NCI-H1417 treated with DMSO at 0.1 percent for 48 hours (cell line): ENCODE measurements at regions not wholly inside any gene's neighbourhood (a gene's known extent, or its start where the extent isn't known, plus 50 kb on each side); places are given as distances from the start of the nearest gene placed in this dataset.

ENCODE experiments used
- DNase-seq: peaks from one replicate; lab custom pipeline; 2025; lab: John Stamatoyannopoulos, UW

DNA sequence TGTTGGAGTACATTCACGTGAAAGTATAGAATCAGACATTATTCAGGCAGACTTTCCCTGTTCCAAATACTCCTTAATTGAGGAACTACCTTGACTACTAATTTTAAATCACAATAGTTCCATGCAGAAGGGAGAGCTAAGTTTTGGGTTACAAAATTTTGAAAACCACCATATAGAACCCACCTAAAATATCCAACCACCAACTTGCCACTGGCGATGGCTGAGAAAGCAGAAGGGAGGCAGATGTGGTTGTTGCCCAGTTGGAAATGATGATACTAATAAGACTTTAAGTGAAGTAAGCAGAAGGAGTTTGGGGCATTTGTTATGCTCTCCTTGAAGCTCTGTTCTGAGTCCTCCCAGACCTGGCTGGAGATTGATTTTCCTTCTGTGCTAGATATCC is 190.7 kb downstream of the HLX start:
- no peak for DNase-seq

DNA sequence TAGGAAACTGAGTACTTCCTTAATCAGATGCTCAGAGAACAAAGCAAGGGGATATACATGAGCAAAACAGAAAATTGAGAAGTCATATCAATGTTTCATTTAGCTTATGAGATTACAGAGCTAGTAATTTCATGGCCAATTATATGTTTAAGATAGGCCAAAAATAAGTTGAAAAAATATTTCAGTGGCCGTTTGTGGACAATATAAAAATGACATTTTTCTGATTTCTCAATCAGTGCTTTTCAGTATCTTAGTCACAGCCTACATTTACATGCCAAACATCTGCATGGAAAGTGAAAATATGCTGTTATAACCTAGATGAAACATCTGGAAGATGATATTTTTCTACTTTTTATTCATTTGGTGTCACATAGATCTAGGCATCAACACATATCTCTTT is 192.5 kb downstream of the HLX start:
- no peak for DNase-seq

DNA sequence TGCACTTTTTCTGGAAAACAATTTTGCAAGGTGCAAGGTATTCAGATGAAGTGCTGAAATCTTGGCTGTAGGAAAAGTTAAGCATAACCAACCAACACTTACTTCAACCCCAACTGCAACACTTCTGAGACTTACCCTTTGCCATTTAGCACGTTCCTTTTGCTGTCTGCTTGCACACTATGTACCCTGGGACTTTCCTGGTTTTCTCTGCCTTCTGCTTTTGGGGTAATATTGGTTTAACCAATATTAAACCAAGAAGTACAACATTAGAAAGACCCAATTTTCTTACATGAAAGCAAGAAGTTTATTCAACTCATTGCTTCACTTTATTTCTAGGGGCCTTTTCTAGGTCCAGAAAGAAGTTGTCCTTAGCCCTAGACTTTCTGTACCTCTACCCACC is 193.0 kb downstream of the HLX start:
- no peak for DNase-seq

DNA sequence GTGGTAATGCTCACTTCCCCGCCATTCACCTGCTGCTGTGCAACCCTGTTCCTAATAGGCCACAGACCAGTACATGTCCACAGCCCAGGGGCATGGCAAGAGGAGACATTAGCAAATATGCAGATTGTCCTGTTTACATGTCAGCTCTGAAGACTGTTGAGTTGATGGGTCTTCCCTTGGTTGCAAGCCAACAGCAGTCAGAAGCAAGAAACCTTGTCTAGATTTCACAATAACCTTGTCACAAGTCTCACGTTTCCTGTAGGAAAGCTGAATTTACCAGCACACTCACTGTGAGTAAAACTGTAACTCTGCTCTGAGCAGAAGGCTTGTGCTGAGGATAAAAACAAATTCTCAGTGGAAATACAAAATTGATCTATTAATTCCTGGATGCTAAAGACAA is 195.1 kb downstream of the HLX start:
- DNase-seq: no peak

DNA sequence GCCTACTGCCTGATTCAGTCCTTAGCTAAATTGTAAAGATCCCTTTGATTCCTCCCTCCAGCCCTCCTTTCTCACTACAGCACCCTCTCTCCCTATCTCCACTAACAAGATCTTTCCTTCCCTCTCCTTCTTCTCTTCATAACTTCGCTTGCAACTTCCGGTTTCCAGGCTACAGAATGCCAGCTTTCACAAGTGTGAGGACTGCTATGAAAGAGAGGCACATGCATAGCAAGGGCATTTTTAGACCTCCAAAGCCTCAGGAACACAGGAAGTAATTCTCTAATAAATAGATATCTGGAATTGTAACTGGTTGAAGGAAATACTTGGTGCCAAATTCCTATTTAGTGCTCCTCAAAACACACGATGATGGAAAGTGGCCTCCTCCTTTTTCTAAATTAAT is 196.7 kb downstream of the HLX start:
- no peak for DNase-seq

DNA sequence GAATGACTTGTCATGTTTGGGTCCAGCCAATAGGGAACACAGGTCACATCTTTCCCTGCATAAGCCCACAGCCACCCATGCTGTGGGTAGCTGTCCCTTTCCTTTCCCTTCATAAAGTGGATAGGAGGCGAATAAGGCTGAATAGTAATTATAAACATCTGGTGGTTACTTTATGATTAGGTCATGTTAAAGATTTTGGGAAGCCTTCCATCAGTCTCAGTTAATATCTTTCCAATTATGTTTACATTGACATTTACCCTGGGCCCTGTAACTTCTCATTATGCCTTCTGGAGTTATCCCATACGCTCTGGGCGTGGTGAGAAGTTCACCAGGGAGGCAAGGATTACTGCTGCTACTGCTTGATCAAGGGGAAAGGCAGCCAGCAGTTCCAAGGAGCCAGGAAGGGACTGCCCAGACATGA is 197.2 kb downstream of the HLX start:
- no peak for DNase-seq

DNA sequence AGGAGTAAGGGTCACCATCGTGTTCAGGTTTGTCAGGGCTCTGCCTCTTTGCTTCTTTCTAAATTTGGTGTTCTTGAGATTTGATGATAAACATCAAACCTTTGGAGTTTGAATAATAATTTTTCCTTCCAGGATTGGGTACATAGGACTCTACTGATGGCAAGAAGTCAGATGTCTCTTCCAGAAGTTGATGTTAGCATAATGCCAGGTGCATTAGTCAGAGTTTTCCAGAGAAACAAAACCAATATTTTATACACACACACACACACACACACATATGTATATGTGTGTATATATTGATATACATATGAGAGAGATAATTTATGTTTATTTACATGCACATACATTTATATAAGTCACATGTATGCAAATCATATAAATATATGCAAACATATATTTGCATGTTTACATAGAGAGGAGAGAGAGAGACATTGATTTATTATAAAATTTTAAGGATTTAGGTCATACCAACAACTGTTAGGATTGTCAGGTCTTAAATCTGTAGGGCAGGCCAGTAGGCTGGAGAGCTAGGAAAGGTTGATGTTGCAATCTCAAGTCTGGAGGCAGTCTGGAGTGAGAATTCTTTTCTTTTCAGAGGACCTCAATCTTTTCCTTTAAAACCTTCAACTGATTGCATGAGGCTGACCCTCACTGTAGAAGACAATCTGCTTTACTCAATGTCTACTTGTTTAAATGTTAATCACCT is 199.2 kb downstream of the HLX start:
- no peak for DNase-seq

DNA sequence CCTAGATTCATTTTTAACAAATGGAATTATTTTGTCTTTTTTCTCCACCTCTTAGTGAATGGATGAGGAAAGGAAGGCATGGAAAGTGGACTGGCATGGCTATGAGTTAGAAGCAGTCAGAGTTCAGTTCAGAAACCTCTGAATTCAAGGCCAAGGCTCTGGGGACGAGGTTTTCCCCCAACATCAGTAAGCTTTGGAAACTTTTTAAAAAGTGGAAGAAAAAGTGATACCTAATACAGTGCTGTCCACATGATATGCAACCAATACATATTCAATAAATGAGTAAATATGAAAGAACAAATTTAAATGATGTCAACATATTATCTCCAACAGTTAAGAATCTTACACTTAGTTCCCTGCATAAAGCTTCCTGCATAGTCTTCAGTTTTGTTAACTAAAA is 204.7 kb downstream of the HLX start:
- no peak for DNase-seq

DNA sequence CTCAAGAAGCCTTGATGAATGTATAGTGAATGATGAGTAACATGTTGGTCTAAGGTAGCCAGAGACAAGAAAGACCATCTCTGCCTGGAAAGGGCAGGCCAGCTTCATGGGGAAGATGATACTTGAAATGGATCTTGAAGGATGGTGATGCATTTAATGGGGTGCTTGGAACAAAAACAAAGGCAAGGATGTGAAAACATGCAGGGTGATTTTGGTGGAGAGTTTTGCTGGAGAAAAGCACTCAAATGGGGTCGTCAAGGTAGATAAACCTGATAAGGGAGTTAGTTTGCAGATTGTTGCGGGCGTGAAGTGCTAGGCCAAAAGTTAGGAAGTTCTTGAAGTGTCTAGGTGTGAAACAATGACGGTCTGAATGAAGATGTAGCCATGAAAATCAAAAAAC is 205.4 kb downstream of the HLX start:
- no peak for DNase-seq

DNA sequence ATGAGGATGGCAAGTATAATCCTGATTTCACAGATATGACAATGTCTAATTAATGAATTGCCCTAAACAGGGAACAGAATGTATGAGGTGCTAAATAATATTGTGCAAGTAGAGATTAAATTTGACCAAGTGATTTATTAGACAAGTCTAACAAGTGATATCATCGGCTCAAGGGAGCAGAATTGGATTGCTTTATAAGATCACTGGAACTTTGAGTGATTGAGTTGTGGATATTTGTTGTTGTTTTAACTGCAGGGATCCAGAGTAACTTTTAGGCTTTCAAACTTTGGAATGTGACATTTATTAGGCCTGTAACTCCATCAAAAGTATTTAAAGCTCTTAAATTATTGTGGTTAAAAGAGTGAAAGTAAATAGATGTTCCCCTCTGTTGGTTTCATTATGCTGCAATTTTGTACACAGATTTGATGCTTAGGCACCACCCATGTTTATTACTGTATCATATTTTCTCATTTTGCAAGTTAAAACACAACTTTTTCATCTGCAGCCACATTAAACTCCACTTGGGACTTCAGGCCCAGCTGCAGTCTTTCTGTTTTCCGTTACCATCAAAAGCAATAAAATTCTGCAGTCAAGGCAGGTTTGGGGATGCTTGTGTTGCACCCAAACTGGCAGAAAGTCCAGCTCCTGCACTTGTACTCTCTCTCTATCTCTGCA is 206.6 kb downstream of the HLX start:
- DNase-seq: no peak

DNA sequence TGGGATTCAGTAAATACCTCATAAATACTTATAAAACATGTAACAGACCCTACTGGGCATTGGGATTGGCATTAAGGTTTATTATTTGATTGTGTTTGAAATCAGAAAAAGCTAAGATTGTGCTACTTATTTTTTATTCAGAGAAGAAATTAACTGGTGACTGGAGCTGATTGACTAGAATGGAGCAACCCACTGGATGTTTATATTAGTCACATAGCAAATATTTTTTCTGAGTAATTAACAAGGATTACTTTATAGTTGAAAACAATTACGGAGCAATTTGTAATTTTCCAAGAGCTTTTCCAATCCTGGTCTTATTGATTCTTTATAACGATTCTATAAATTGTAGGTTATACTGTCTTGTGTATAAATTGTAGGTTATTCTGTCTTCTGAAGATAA is 208.7 kb downstream of the HLX start:
- no peak for DNase-seq

DNA sequence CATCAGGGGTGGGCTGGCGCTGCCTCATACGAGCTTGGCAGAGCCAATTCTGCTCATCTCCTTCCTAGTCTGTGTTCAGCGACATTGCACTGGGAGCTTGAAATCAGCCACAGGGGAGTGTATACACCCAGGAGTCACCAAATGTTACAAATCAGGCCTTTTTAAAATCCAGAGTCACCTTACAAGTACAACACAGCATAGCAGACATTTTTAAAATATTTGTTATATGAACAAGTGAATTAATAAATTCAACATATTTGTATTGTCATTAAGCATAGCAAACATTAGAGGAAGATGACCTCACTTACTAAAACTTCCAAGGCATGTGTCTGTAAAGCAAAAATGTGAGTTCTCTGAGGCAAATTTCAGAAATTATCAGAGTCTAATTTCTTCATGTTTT is 210.0 kb downstream of the HLX start:
- no peak for DNase-seq

DNA sequence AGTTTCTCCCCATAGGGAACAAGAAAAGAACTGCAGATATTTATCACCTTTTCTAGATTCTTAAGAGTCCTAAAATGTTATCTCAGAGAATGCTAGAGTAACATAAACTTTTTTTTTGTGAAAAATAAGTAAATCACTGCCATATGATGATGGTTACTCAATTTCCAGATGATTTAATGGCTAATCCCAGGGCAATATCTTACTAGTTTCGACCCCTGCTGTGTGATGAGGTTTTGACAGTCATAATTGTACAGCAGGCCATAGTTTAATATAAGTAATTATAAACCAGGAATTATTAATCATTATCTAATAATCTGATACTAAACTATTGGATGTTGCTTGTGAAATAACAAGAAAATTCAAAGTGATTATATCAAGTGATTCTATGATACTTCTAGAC is 210.6 kb downstream of the HLX start:
- no peak for DNase-seq

DNA sequence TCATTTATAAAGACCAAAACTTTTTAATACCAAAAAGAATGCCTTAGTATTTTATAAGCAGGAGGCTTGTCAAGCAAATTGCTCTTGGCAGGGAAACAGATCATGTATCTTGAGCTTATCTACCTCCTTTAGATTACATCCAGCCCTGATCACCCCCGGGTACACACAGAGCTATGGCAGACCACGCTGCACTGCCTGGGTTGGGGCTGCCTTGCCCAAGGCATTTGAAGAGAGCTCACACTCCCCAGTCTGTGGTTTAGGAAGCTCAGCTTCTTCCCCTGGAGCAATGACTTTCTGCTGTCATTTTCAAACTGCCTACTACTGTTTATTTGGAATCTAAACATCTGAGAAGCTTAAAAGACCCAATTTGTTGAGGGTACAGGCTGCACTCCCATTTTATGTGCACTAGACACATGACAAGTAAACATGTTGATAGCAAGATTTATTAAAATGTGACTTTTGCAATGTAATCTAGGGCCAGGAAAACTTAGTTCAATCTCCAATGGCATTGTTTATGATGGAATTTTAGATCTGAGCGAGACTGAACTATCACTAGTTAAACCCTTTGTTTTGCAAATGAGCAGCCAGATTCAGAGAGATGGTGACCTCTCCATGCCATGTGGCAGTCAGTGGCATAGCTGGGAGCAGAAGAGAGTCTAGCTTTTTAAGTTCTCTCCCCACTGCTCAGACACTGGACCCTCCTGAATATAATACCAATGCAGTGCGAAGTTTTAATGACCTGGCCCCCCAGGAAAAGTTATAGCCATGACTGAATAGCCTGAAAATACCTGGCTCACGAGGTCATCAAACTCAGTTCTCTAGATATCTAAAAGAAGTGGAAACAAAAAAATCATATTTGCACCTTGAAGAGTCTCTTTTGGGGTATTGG is 214.9 kb downstream of the HLX start:
- no peak for DNase-seq

DNA sequence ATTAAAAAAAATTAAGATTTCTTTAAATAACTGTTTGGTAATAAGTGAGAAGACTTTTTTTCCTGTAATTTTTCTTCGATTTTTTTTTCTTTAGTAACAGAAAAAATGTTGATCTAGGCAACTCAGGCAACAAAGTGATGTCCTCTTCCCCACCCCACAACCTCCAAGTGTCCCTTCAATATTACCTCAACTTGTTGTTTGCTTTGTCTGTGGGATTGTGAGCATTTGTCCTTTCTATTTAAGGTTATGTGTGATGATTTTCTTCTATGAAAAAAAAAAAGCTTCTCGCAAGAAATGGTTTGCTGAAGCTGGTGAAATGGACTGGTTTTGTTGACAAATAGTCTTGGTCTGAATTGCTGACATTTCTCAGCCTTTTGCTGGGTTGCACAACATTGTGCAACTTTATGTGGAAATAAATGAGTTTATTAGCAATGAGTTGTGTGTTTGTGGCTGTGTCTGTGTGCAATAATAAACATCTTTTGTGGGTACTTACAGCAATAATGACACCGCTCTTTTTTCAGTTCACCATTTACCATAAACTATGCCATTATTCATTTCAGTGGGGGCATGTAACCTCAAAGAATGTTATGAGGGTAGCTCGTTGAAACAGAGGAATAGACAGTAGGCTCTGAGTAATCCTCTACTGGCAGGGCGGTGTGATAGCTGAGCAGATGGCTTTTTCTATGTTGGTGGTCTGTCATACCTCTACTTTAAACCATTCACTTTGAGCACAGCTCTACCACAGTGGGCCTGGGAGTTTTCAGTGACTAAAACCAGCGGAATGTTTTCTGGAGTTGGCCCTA is 218.4 kb downstream of the HLX start:
- no peak for DNase-seq

DNA sequence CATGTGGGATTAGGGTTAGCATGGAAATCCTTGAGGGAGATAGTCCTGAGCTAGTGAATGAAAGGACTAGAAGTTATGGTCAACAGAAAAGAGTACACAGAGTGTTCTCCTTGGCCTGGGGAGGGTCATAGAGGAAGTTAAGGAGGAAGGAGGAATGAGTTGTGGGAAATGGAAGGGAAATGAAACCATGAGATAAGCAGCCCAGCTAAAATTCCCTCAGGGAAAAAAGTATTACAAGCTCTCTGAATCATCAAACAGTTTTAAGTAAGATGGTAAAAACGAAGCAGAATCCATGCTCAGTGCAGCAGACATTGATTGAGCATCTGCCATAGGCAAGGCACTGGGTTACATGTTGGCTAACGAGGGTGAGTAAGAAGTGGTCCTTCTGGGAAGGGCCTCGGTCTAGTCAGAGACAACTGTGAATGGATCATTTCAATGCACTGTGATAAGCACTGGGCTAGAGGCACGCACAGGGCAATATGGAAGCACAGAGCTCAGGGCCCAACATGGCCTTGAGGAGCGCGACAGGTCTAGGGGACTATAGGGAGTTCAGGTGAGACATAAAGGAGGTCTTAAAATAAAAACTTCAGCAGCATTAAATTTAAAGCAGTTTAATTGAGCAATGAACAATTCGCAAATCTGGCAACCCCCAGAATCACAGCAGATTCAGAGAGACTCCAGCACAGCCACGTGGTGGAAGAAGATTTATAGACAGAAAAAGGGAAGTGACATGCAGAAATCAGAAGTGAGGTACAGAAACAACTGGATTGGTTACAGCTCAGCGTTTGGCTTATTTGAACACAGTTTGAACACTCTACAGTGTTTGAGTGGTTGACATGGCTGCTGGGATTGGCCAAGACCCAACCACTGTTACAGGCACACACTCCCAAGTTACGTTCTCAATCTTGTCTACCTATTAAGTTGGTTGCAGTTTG is 219.5 kb downstream of the HLX start:
- no peak for DNase-seq

DNA sequence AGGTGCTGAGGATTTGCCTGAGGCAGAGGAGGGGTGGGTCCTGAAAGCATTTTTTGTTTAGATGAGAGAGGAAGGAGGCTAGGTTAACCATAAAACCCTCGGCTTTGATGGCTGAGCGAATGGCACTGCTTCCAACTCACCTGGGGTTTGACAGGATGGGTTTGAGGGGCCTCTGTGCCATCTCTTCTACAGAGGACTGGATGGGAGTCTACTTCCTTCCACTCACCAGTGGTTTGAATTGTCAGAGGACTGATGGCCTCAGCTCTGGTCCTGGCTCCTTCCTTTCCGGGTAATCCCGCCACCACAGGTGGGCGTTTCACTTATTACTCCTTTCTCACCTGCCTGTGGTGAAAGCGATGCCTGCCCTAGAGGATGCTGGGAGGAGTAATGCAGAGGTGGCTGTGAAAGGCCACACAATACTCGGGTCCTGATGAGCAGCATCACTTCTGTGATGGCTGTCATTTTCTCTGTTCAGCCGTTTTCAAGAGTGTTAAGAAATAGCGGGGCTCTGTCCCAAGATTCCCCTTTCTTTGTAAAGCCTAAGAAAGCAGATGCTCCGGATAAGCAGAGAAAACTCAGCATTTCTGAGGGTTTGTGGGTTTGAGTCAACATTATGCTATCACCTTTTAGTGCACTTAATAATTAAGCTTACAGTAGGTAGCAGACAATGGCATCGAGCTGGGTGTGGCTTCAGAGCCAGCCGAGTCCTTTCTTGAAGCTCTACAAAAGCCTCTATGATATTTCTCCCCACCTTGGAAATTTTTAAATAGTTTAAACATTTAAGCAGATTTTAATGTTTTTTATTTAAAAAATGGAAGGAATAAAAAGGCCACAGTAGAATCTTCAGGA is 220.7 kb downstream of the HLX start:
- DNase-seq: no peak

DNA sequence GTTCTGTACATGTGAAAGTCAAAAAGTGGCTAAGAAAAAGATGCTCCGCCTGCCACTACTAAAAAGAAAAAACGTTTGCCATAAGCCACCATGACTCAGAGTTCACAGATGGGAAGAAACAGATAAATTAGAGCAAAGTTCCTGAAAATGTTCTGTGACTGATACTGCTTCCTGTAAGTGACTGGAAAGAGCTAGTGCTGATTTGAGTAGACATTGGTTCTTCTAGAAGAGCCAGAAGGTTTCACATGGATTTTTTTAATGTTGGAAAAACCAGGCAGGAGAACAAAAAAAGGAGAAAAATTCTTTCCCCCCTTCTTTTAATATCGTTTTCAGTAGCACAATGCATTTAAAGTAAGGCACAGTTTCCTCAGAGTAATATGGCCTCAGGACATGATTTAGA is 221.4 kb downstream of the HLX start:
- no peak for DNase-seq

DNA sequence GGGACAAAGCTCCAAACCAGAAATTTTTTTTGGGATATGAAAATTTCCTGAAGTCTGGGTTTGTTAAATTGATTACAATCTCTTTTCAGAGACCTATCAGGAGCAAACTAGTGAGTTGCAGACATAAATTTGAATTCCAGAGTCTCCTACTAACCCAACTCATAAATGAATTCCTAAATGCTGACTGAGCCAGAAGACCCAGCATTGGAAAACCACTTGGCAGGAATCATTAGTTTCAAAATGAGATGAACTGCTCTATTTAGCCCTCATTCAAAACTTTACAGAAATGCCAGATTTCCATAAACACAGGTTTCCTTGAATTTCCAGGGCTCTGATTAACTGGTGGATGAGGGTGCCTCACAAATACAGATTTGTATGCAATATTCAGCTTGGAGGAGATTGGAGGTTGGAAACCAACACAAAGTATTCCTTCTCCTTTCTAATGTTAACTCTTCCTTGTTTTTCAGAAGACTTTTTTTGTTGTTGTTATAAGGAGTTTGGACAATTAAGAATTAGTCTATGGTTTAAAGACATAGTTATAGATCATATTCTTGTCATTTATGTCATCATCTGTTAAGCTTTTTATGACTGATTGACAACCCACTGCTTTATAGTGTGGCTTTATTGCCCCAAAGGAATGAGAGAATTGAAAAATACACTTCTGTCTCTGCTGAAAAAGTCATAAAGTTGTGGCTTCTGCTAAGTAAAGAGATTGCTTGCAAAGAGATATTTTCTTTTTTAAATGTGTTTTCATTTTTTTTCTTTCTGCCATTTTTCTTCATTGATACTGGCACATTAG is 222.8 kb downstream of the HLX start:
- no peak for DNase-seq
